HG02870 (cell line): ENCODE measurements at regions not wholly inside any gene's neighbourhood (a gene's known extent, or its start where the extent isn't known, plus 50 kb on each side); places are given as distances from the start of the nearest gene placed in this dataset.
"Not testable (repeated sequence)": the region's sequence is repeated elsewhere in the genome, so short reads cannot be mapped to it uniquely, and the experiment has no call there.

Experiments used
- ATAC-seq: cut with Tn5 transposase; IDR thresholded peaks from one replicate; pipeline ENCODE4 v1.9.1; 2021; ENCODE audit warnings: mild to moderate bottlenecking, moderate library complexity; ENCODE audit not compliant: unreplicated experiment

DNA sequence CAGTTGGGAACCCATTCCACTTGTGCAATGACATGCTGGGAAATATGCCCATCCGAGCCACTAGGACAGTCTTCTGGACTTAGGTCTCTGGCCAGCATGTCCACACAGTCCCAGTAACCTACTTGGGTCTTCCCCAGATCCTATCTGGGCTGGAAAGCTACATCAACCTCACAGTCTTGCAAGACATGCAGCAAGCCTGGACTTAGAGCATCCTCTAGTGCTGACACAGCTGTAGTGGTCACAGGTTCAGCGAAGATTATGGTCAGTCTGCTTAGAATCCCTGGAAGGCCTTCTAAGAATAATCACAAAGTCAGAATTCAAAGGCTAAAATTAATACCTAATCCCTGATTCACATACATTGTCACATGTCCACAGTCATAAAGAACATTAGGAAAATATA lies 842.7 kb downstream of the STPG2 start:
- ATAC-seq = no peak

DNA sequence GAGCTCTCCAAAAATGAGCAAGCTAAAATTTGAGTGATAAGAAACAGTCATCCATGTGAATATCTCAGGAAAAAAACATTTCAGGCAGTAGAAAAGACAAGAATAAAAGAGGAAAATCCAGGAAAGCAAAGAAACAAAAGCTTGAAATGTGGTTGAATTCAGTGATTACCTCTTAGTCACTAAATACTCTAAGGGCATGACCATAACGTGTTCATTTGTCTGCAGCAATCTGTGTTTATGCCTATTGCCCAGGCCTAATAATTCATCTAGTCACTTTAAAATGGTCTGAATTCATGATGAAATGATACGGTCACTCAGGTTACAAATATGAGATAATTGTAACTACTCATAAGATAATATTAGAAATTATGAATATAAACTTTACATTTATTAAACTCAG lies 837.9 kb downstream of the STPG2 start:
- ATAC-seq = no peak

DNA sequence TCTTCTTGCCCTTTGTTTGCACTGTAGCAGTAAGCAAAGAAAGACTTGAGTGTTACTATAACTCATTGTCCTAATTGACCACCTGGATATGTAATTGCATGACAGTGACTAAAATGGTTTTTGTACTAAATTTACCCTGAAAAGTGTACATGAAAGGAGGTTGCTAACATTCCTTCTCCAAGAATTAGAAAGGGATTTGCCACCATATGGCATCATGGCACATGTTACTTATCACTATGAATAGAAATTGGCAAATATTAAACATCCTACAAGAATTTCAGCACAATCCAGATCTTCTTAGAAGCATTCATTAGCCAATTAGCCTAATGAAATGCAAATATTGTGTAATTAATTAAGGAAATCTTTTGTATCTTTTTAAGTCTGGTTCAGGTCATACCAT lies 834.2 kb downstream of the STPG2 start:
- ATAC-seq = no peak

DNA sequence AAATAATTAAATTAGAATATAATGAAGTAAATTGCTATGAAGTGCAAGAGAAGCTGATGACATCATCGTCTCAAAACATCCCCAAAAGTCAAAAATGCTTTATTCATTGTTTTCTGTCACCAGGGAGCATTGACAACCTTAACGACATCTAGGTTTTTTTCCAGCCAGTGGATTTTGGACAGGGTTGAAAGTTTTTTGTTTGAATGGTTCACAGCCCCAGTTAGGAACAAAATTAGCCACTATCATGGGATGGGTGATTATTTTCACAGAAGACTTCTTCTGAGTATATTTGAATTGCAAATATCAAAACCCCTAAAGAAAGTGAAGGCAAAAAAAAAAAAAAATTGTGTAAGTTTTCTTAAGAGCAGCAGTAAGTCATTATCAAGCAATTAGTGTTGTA lies 826.1 kb downstream of the STPG2 start:
- no peak for ATAC-seq

DNA sequence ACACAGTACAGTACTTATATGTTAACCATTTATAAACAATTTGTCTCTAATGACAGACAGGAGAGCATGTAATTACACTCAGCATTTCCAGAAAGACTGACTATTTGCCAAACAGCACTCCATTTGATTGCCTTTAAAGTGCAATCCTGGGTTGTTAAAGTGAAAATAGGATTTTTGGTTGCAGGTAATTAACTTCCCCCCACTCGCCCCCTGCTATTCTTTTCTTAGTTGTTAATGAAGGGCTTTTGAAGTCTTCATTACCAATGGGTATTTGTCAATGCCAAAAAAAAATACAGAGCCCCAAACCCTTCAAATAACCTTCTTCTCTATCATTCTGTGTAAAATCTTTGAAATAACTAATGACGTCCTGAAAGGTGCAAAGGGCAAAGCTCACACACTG lies 825.6 kb downstream of the STPG2 start:
- no peak for ATAC-seq

DNA sequence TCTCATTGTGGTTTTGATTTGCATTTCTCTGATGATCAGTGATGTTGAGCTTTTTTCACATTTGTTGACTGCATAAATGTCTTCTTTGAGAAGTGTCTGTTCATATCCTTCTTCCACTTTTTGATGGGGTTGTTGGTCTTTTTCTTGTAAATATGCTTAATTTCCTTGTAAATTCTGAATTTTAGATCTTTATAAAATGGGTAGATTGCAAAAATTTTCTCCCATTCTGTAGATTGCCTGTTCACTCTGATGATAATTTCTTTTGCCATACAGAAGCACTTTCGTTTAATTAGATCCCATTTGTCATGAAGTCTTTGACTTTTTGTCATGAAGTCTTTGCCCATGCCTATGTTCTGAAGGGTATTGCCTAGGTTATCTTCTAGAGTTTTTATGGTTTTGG lies 817.5 kb downstream of the STPG2 start:
- ATAC-seq = not testable (repeated sequence)

DNA sequence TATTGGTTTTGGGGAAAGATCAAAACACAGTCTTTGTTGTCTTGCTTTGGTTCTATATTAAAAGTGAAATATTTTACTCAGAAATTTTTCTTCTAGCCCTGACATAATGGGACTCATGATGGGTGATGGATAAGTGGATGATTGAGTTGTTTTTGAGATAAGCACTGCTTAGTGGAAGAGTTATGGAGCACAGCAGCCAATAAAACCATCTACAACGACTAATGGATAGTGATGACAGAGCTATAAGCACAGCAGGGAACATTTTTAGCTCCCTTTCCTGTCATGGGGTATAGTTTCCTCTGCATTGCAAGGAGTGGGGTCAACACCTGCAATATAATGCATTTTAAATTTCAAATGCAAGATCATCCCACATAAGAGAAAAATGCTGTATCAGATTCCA lies 812.4 kb downstream of the STPG2 start:
- ATAC-seq = no peak

DNA sequence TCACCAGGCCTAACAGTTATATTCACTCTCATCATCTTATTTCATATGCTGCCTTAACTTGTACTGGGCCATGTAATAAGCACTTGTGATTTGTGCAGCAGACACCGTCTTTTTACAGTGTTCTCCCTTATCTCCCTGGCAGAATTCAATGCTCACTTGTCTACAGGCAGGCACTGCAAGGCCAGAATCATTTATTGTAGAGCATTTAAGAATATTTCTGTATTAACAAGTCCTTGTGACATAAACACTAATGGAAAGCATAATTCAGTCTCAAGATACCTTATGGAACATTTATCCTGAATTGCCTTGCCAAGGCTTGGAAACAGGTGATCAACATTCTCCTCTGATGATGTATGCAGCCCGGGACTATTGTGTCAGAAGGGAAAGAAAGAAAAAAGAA lies 808.9 kb downstream of the STPG2 start:
- no peak for ATAC-seq

DNA sequence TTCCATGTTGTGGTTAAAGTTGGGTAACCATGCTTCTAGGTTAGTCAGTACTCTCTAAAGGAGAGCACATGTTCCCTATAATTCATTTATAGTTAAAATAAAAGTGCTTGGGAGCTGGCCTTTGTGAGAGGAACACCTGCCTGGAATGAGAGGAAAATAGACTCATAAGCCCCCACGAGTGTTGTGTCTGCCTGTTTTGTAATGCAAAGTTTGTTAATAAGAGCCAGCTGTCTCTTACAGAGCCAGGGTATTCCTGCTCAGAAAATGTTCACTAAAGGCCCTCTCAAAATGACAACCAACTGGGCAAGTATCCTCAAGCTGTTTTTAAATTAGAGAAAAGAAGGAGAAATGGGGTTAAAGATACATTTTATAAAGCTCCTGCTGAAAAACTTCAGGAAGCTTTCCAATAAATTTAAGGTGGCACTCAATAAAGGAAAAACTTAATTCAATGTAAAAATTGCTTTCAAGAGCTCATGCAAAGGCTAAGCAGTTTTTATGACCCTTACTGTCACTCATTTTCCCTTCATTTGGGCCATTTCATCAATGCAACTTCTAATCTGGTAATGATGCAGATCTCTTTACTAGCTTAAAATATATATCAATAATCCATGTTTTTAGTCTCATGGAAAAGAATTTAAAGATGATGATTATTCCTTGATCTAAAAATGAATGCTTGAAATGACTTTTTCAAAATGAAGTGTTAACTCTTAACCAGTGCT lies 793.6 kb downstream of the STPG2 start:
- no peak for ATAC-seq

DNA sequence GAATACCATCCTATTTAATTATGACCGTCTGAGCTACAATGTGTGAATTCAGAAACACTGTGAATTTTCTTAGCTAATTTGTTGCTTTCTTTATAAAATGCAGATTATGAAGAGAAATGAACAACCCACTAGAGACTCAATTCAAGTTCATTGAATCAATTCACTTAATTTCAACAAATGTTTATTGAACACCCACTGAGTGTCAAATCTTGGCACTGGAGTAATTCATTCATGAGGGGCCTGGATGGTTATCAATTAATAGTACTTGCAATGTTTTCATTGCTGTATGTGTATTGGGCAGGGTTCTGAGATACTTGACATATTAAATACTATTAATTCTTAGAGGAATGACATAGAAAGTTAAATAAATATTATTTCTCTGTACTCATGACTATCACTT lies 789.4 kb downstream of the STPG2 start:
- no peak for ATAC-seq

DNA sequence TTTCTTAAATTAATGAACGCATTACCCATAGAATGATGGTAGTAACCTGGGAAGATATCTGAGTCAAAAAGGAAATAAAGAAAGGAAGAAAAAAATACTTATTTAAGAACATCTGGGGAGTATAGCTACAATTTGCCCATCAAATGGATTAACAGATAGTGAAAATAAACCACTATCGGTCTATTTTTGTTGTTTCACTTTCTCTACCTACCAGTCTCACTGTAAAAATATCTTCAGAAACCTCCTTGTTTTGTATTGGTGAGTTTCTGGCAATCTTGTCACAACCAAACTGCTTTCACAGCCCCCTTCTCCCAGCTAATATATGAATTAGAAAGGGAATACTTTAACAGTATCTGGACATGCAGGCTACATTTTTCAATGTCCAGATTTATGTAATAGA lies 783.5 kb downstream of the STPG2 start:
- ATAC-seq = no peak

DNA sequence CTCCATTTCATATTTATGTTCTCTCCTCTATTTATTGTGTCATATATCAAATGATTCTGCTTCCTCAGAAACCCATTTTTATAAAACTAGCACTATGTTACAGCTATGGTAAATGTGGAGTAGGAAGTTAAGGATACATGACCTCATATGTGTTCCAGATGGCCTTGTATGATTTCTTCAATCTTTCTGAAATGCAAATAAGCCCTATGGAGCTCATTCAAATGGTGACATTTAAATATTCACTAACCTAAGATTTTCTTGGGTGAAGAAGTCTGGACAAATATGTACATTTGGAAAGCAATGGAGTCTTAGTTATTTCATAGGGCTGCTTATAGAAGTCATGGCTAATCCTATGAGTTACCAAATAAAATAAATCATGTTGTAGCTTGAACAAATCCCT lies 782.5 kb downstream of the STPG2 start:
- no peak for ATAC-seq

DNA sequence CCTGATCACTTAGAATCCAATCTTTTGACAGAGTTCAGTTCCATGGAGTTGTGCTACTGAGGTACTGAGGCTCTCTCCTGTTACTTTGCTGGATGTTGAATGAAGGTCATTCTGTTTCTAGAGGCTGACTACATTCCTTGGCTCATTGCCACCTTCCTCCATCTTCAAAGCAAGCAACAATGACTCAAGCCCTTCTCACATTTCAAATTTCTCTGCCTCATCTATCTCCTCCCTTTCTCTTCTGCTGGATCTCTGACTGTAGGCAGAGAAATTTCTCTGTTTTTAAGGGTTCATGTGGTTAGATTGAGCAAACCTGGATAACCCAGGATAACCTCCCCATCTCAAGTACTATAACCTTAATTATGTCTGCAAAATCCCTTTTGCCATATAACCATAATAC lies 775.4 kb downstream of the STPG2 start:
- ATAC-seq = no peak

DNA sequence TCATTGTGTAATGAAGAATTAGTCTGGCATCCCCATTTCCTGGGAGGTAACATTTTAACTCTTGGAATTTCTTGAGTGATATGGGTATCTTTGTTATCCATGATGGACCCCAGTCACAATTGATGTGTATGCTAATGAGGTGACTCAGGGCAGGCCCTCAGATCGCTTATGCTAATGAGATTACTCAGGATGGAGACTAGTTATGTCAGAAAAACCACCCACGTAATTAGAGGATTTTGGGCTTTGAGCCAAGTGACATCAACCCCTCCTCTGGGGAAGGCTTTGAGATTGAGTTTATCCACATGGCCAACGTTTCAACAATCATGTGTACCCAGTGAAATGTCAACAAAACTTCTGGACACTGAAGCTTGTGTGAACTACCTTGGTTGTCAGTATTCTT lies 772.7 kb downstream of the STPG2 start:
- ATAC-seq = no peak

DNA sequence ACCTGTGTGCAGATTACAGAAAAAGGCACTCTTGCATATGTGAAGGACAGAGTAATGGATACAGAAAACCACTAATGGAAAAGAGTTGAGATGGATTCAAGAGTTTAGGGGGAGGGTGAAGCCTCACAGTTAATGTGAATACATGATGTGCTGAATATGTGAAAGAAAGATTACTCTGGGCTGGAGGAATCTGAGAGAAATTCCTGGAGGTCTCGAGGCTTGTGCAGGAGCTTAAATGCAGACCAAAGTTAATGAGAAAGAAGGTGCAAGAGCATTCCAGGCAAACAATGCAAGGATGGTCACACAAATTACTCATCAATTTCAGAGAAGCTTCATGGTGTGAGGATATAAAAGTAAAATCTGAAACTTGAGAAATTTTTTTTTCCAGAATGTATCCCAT lies 768.8 kb downstream of the STPG2 start:
- no peak for ATAC-seq

DNA sequence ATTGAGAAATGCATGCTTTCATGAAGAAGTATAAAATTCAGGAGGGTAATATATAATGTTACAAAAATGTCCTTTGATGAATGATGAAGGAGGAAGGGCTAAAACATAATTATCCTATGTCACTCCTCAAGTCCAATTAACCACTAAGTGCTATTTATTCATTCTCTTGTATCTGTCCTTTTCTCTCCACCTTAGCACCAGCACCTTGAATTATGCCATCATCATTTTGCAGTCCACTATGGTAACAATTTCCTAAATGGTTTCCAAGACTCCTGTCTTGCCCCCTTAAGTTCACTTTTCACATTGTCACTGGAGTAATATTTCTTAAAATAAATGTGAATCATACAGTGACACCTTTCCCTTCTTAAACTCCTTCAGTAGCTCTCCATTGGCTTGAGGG lies 756.3 kb downstream of the STPG2 start:
- no peak for ATAC-seq

DNA sequence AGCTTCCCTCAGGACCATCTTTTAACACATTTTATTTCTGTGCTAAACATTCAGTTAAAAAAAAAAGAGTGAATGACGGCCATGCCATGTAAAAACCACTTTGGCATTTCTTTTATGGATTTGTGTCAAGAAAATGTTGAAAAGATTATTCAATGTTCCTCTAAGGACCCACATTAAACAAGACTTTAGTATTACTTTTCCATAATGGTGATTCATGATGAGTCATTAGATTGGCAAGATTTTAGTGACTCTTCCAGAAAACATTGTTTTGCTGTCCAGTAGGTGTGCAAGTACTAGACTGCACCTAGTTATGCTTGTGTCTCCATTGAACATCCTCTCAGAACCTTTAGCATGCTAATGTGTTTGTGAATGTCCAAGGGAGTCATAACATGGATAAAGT lies 748.6 kb downstream of the STPG2 start:
- no peak for ATAC-seq

DNA sequence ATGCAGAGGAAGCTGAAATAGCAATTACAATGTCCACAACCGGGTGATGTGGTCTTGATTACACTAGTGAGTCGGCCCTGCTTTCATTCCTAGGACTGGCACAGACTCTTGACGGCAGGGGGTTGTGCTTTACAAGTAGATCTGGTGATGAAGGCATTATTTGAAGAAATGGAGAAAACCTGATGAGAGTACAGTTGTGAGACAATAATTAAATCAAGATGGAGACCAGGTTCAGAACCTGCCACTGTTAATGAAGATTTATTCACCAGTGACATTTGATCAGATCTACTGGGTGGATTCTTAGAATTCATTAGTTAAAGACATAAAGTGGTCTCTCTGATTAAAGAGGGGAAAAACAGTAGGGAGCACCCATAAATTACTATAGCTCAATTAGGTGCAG lies 747.2 kb downstream of the STPG2 start:
- no peak for ATAC-seq

DNA sequence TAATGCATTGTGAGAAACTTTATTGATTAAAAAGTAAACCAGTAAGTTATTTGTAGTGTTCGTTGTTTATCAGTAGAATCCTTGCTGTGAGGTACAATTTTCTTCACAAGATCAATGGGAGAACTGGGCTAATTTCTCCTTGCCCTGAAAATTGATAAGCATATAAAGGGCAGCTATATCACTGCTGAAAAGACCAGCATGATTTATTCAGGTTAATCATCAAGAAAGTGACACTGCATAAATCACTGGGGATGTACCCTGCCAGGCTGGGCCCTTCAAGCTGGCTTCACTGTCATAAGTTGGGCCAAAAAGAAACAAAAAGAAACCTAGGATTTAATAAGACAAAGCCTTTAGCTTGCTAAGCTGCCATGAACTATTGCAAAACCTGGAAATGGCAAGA lies 746.7 kb downstream of the STPG2 start:
- no peak for ATAC-seq

DNA sequence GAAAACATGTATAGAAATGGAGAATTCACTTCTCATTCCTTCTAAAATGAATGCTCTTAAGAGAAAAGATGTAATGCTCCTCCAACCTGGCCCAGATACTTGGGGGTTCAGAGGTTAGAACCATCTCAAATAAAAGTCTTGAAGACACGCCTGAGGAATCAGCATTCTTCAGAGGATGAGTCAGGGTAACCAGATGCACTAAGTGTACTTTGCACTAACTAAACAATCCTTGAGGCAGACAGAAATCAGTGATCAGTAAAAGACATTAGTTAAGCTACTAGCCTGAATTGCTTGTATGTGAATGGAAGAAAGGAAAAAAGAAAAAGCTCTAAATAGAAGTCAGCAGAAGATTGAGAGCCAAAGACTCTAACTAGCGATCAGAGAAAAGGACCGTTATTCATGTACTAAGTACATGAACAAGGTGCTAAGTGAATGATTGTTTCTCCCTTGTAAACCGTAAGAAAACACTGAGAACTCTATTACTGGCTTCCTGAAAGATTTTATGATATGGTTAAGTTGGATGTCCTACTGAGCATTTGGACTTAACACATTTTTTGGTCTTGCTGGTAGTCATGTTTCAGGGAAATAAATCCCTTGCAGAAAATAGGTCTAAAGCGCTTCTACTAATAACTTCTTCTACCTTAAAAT lies 738.3 kb downstream of the STPG2 start:
- no peak for ATAC-seq

DNA sequence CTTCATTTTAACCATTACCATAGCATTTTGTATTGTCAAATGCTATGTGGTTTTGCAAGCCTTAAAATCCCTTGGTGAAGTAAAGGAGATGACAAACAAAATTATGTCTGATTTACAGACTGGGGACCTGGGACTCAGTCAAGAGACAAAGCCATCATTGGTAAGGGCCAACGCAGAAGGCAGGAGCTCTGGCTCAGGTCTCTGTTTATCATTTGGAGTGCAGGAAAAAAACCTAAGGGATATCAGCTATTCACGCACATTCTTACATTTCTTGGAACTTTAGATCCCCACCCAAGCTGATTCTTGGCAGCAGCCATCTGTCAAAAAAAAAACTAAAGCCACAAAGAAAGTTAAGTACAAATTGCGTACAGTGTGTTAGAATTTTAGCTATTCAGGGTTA lies 731.9 kb downstream of the STPG2 start:
- no peak for ATAC-seq

DNA sequence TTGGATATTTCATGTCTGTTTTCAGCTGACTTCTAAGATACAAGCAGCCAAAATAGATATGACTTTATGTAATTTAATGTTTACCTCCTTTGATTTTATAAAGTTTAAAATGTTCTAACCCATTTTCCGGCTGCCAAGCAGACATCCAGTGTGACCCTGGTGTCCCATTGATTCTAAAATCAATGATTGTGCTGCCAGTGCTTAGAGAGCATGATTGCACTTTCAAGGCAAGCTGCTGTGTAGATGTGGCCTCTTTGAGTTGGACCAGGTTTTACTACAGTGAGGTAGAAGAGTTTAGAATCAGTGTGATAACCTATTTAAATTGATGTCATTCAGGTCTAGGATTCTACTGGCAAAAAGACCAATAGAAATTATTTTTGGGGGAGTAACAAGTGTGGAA lies 730.9 kb downstream of the STPG2 start:
- ATAC-seq = no peak

DNA sequence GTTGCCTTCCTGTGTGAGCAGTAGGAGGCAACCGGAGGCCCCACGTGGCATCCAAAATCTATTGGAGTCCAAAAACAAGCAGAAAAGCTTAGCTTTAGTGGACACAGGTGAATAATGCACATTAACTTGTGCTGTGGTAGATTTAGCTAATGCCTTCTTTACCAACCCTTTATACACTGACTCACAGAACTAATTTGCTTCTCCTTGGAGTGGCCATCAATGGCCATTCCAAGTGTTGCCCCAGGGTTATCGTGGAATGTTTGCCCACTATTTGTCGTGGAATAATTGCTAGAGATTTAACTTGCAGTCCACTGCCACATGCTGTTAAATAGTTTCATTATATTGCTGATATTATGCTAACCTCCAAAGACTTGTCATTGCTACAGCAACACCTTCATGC lies 729.1 kb downstream of the STPG2 start:
- no peak for ATAC-seq
